Gastrocnemius medialis (tissue), 4 donors: ENCODE measurements at regions not wholly inside any gene's neighbourhood (a gene's known extent, or its start where the extent isn't known, plus 50 kb on each side); places are given as distances from the start of the nearest gene placed in this dataset.

Experiments
- CTCF ChIP-seq, 5 experiments: fragments of 450-650 bp in 3 of 5; fragments of 200-600 bp in 2 of 5; sonication (generic) in 2 of 5; IDR thresholded peaks in 4 of 5; conservative IDR thresholded peaks in 1 of 5; 1 replicate in 4 of 5; 2 replicates in 1 of 5; pipeline ENCODE4 v1.5.1; 2016 to 2019; ENCODE audit warnings: antibody characterized with exemption in 5 of 5, mild to moderate bottlenecking in 3 of 5, moderate library complexity in 3 of 5
- POLR2A ChIP-seq, 2 donors: fragments of 450-650 bp; IDR thresholded peaks; one replicate each; pipeline ENCODE4 v1.6.1; 2017; ENCODE audit warnings: antibody characterized with exemption in 2 of 2, mild to moderate bottlenecking in 2 of 2, moderate library complexity in 2 of 2

GRCh38 chr2:217588266-217588665, 414.5 kb downstream of the TNS1 start:
- TF ChIP-seq CTCF (IDR thresholded peaks at IDR 0.05 in 4 of 5, conservative IDR thresholded peaks at IDR 0.05 in 1 of 5), result no peak
- TF ChIP-seq POLR2A (IDR thresholded peaks at IDR 0.05), result no peak
